Brain microvascular endothelial cell (primary cell): ENCODE measurements at regions not wholly inside any gene's neighbourhood (a gene's known extent, or its start where the extent isn't known, plus 50 kb on each side); places are given as distances from the start of the nearest gene placed in this dataset.

Experiments
- DNase-seq: peaks from one replicate; pipeline ENCODE4 v3.0.0-alpha.2; 2020
- H3K27ac ChIP-seq: fragments of 250-450 bp; sonication (Bioruptor Pico); 2 replicates; pipeline ENCODE4 v1.5.1; 2020; ENCODE audit warnings: mild to moderate bottlenecking, moderate library complexity
- H3K27me3 ChIP-seq: fragments of 250-450 bp; sonication (Bioruptor Pico); replicated peaks from 2 replicates; pipeline ENCODE4 v1.5.1; 2020; ENCODE audit warnings: mild to moderate bottlenecking
- H3K36me3 ChIP-seq: fragments of 250-450 bp; sonication (Bioruptor Pico); replicated peaks from 2 replicates; pipeline ENCODE4 v1.5.1; 2020; ENCODE audit warnings: mild to moderate bottlenecking
- H3K4me3 ChIP-seq: 2 replicates; pipeline ENCODE4 v1.5.1; 2011; ENCODE audit warnings: low read depth, mild to moderate bottlenecking, control low read depth, low read length, moderate library complexity
- CTCF ChIP-seq: IDR thresholded peaks from 2 replicates; pipeline ENCODE4 v1.5.1; 2011; ENCODE audit warnings: low read depth, mild to moderate bottlenecking, moderate library complexity, low read length, control low read depth, inconsistent platforms; ENCODE audit errors: missing control alignments
- in situ Hi-C: cut with HindIII; loops from 2 replicates; pipeline ENCODE4 v1.10.0; 2017; ENCODE audit warnings: low sequenced_read_pairs, low pct_ligation_motif_present

GRCh38 chr5:143957455-143957854 is 145.5 kb downstream of the HMHB1 start:
- no peak for DNase-seq
- no peak overlapping the region for H3K27ac ChIP-seq
- H3K27me3 ChIP-seq = no peaks in the 10 kb centered on the region
- in situ Hi-C loops = no loop called here
- no peak overlapping the region for H3K4me3 ChIP-seq
- TF ChIP-seq CTCF = peak; percentile 62
- H3K36me3 ChIP-seq = no peaks in the 10 kb centered on the region

- no peaks in the 10 kb centered on the region for H3K36me3 ChIP-seq
- H3K27me3 ChIP-seq = no peaks in the 10 kb centered on the region
- no peak for TF ChIP-seq CTCF
- no peak overlapping the region for H3K4me3 ChIP-seq
- in situ Hi-C loops = no loop called here
- no peak for DNase-seq
- no peak overlapping the region for H3K27ac ChIP-seq
Measured at GRCh38 chr5:143962201-143962600, 150.2 kb downstream of the HMHB1 start.

- Histone ChIP-seq H3K27ac (no peak overlapping the region), H3K4me3 (no peak overlapping the region), H3K36me3 (no peaks in the 10 kb centered on the region), H3K27me3 (no peaks in the 10 kb centered on the region)
- no peak for DNase-seq
- in situ Hi-C loops = no loop called here
- TF ChIP-seq CTCF = no peak
Measured at GRCh38 chr5:143964919-143965318, 153.0 kb downstream of the HMHB1 start.

- DNase-seq = no peak
- Histone ChIP-seq H3K27ac (no peak overlapping the region), H3K36me3 (no peaks in the 10 kb centered on the region), H3K27me3 (no peaks in the 10 kb centered on the region), H3K4me3 (no peak overlapping the region)
- in situ Hi-C loops = no loop called here
- no peak for TF ChIP-seq CTCF
Measured at GRCh38 chr5:143966280-143966679, 154.3 kb downstream of the HMHB1 start.

- Histone ChIP-seq H3K27ac (no peak overlapping the region), H3K4me3 (no peak overlapping the region), H3K27me3 (no peaks in the 10 kb centered on the region), H3K36me3 (no peaks in the 10 kb centered on the region)
- in situ Hi-C loops = no loop called here
- peak; percentile 39 for DNase-seq
- peak; percentile 51 for TF ChIP-seq CTCF
Measured at GRCh38 chr5:143968071-143968878, 156.3 kb downstream of the HMHB1 start.

GRCh38 chr5:143970159-143970558 is 158.2 kb downstream of the HMHB1 start:
- Histone ChIP-seq H3K27me3 (no peaks in the 10 kb centered on the region), H3K27ac (no peak overlapping the region), H3K4me3 (no peak overlapping the region), H3K36me3 (no peaks in the 10 kb centered on the region)
- in situ Hi-C loops = no loop called here
- no peak for DNase-seq
- TF ChIP-seq CTCF = no peak
